SK-N-SH (cell line): ENCODE measurements at regions not wholly inside any gene's neighbourhood (a gene's known extent, or its start where the extent isn't known, plus 50 kb on each side); places are given as distances from the start of the nearest gene placed in this dataset.

ENCODE experiments used
- CTCF ChIA-PET: fragments of 300-600, 350-600 bp; formaldehyde crosslinking; extraction: SDS; loops from one replicate; lab custom pipeline; 2021; lab: Yijun Ruan, JAX
- POLR2A ChIA-PET: fragments of 350-600 bp; sonication (Branson Sonifier 250); formaldehyde crosslinking; extraction: SDS; loops from one replicate; lab custom pipeline; 2020; ENCODE audit warnings: antibody characterized with exemption, inconsistent platforms; lab: Yijun Ruan, JAX
- DNase-seq: peaks from one replicate; pipeline ENCODE4 v3.0.0; 2012
- H2AFZ ChIP-seq: fragments of 200-600 bp; sonication (generic); 2 replicates; pipeline ENCODE4 v1.8.1; 2016; ENCODE audit warnings: antibody characterized with exemption, mild to moderate bottlenecking, low read depth
- H3F3A ChIP-seq: fragments of 200-600 bp; sonication (generic); replicated peaks from 2 replicates; pipeline ENCODE3; 2016; ENCODE audit warnings: antibody characterized with exemption, mild to moderate bottlenecking; ENCODE audit not compliant: insufficient read depth
- H3K27ac ChIP-seq, 2 experiments: fragments of 200-500 bp in 1 of 2; fragments of 200-600 bp in 1 of 2; sonication (Bioruptor generic) in 1 of 2; sonication (generic), shearing (Covaris generic) in 1 of 2; 2 replicates each; pipeline versions ENCODE4 v1.5.1 to v1.6.1; 2014 to 2016; ENCODE audit warnings: low read depth in 2 of 2, inconsistent platforms in 1 of 2, low read length in 1 of 2, mild to moderate bottlenecking in 1 of 2, mixed read lengths in 1 of 2
- H3K27me3 ChIP-seq: fragments of 200-600 bp; sonication (generic), shearing (Covaris generic); 2 replicates; pipeline ENCODE4 v1.6.1; 2016; ENCODE audit warnings: mixed run types; ENCODE audit not compliant: insufficient read depth
- H3K36me3 ChIP-seq, 2 experiments: fragments of 200-500 bp in 1 of 2; fragments of 200-600 bp in 1 of 2; sonication (Bioruptor generic) in 1 of 2; sonication (generic) in 1 of 2; replicated peaks in 1 of 2; 2 replicates each; pipeline versions ENCODE3 to v1.5.1; 2014 to 2016; ENCODE audit warnings: low read length in 1 of 2, mild to moderate bottlenecking in 1 of 2; ENCODE audit not compliant: insufficient read depth in 2 of 2, control insufficient read depth in 1 of 2
- H3K4me1 ChIP-seq, 2 experiments: fragments of 200-500 bp in 1 of 2; fragments of 200-600 bp in 1 of 2; sonication (Bioruptor generic) in 1 of 2; sonication (generic), shearing (Covaris generic) in 1 of 2; 2 replicates each; pipeline versions ENCODE4 v1.5.1 to v1.6.1; 2014 to 2016; ENCODE audit warnings: low read depth in 1 of 2, low read length in 1 of 2, mixed run types in 1 of 2; ENCODE audit not compliant: insufficient read depth in 2 of 2, control insufficient read depth in 1 of 2
- H3K4me2 ChIP-seq: fragments of 200-600 bp; sonication (generic), shearing (Covaris generic); 2 replicates; pipeline ENCODE4 v1.6.1; 2017; ENCODE audit warnings: mixed run types
- H3K4me3 ChIP-seq, 2 experiments: fragments of 200-500 bp in 1 of 2; fragments of 200-600 bp in 1 of 2; sonication (Bioruptor generic) in 1 of 2; sonication (generic), shearing (Covaris generic) in 1 of 2; 2 replicates each; pipeline versions ENCODE4 v1.5.1 to v1.8.1; 2014 to 2016; ENCODE audit warnings: low read depth in 2 of 2, inconsistent platforms in 1 of 2, low read length in 1 of 2, mild to moderate bottlenecking in 1 of 2, mixed read lengths in 1 of 2, moderate library complexity in 1 of 2
- H3K79me2 ChIP-seq: fragments of 200-600 bp; sonication (generic); 2 replicates; pipeline ENCODE4 v1.8.1; 2017; ENCODE audit warnings: mild to moderate bottlenecking; ENCODE audit not compliant: insufficient read depth
- H3K9ac ChIP-seq: fragments of 200-600 bp; sonication (generic); 2 replicates; pipeline ENCODE4 v1.6.1; 2017; ENCODE audit warnings: mixed run types
- H3K9me2 ChIP-seq: fragments of 200-600 bp; sonication (generic); 2 replicates; pipeline ENCODE4 v1.6.1; 2017; ENCODE audit warnings: mixed run types
- H3K9me3 ChIP-seq: fragments of 200-600 bp; sonication (generic); 2 replicates; pipeline ENCODE4 v1.6.1; 2017; ENCODE audit warnings: mixed run types, mild to moderate bottlenecking, moderate library complexity
- H4K20me1 ChIP-seq: fragments of 200-600 bp; sonication (generic); 2 replicates; pipeline ENCODE4 v1.6.1; 2017; ENCODE audit warnings: mild to moderate bottlenecking, mixed run types; ENCODE audit not compliant: insufficient read depth
- EP300 ChIP-seq, 2 experiments: IDR thresholded peaks; 2 replicates each; pipeline versions ENCODE4 v1.4.0 to v1.6.1; 2012; ENCODE audit warnings: borderline replicate concordance in 1 of 2, low read depth in 1 of 2, low read length in 1 of 2
- EZH2phosphoT487 ChIP-seq: fragments of 200-600 bp; sonication (generic); IDR thresholded peaks from 2 replicates; pipeline ENCODE4 v1.6.1; 2017; ENCODE audit warnings: low read depth, mixed run types, mild to moderate bottlenecking, antibody characterized with exemption, moderate library complexity, borderline replicate concordance
- FOSL2 ChIP-seq: IDR thresholded peaks from 2 replicates; pipeline ENCODE4 v1.4.0; 2012; ENCODE audit warnings: low read depth, mild to moderate bottlenecking, moderate library complexity, borderline replicate concordance
- FOXM1 ChIP-seq: IDR thresholded peaks from 2 replicates; pipeline ENCODE4 v1.4.0; 2012; ENCODE audit warnings: low read depth, mild to moderate bottlenecking
- GATA2 ChIP-seq: sonication (generic); formaldehyde crosslinking; IDR thresholded peaks from 2 replicates; pipeline ENCODE4 v1.5.0; 2020; ENCODE audit warnings: mild to moderate bottlenecking, missing genetic modification reagents
- MEF2A ChIP-seq: IDR thresholded peaks from 2 replicates; pipeline ENCODE4 v1.4.0; 2012; ENCODE audit warnings: low read depth, borderline replicate concordance
- NRF1 ChIP-seq: IDR thresholded peaks from 2 replicates; pipeline ENCODE4 v1.6.1; 2012; ENCODE audit warnings: low read depth, mild to moderate bottlenecking, low read length
- RCOR1 ChIP-seq: fragments of 150-350 bp; IDR thresholded peaks from 2 replicates; pipeline ENCODE4 v1.6.1; 2017; ENCODE audit warnings: antibody characterized with exemption, low read length
- RXRA ChIP-seq: IDR thresholded peaks from 2 replicates; pipeline ENCODE4 v1.4.0; 2012; ENCODE audit warnings: low read depth, mild to moderate bottlenecking, borderline replicate concordance
- TAF1 ChIP-seq: IDR thresholded peaks from 2 replicates; pipeline ENCODE4 v1.6.1; 2012; ENCODE audit warnings: low read depth, mild to moderate bottlenecking, low read length, moderate library complexity, borderline replicate concordance
- TEAD4 ChIP-seq: IDR thresholded peaks from 2 replicates; pipeline ENCODE4 v1.4.0; 2012; ENCODE audit warnings: mild to moderate bottlenecking, borderline replicate concordance; ENCODE audit not compliant: insufficient read depth
- WGBS: methylation state at CpG from one replicate; pipeline ENCODE4 v1.1.6; 2017; ENCODE audit warnings: low lambda C conversion rate; 5-methylcytosine and 5-hydroxymethylcytosine counted together
- TF ChIP-seq, protein P1 (sequence below): IDR thresholded peaks from 2 replicates; pipeline ENCODE4; 2012
- TF ChIP-seq, protein P2 (sequence below): IDR thresholded peaks from 2 replicates; pipeline ENCODE4 v1.4.0; 2012; ENCODE audit warnings: low read depth, borderline replicate concordance
- TF ChIP-seq, protein P3 (sequence below): IDR thresholded peaks from 2 replicates; pipeline ENCODE4 v1.4.0; 2012; ENCODE audit warnings: low read depth, borderline replicate concordance

DNA sequence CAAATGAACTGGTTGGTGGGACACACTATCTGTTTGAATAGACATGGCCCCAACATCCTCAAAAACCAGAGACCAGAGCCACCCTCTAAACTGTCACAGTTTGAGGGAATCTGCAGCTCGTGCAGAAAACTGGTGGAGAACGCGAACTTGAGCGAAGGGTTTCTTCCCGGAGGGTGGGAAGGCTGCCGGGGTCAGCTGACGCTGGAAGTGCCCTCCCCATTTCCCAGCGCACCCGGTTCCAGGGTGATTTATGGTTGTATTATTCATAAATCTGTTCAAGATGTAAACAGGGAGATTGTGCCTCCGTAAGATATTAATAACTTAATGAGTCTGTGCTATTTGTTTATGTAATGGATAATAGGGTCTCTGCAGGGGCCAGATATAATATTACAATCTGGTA is 1396.7 kb downstream of the BRD1 start:
- peaks cover 7% of the 10 kb centered on the region; the same call in 1 of the 2 replicates for H3K27me3 ChIP-seq
- no peaks in the 10 kb centered on the region for H3F3A ChIP-seq
- no peak overlapping the region for H3K4me3 ChIP-seq
- no peak overlapping the region for H3K27ac ChIP-seq
- TF ChIP-seq GATA2, result no peak
- no peak for TF ChIP-seq RXRA
- TF ChIP-seq TEAD4, result no peak
- ChIA-PET POLR2A (no interaction called here), CTCF (no interaction called here)
- no peaks in the 10 kb centered on the region for H4K20me1 ChIP-seq
- DNase-seq, result no peak
- H3K9ac ChIP-seq, result no peak overlapping the region
- 39% methylated on average over 7 of the region's 10 CpGs for WGBS
- peaks cover 0 to 2% of the 10 kb centered on the region in 2 experiments; a peak in 1 of 4 replicates for H3K4me1 ChIP-seq
- no peaks in the 10 kb centered on the region for H3K36me3 ChIP-seq
- no peaks in the 10 kb centered on the region for H3K9me3 ChIP-seq
- no peaks in the 10 kb centered on the region for H3K79me2 ChIP-seq
- no peak overlapping the region for H3K4me2 ChIP-seq
- no peak overlapping the region for H2AFZ ChIP-seq
- H3K9me2 ChIP-seq, result no peaks in the 10 kb centered on the region

DNA sequence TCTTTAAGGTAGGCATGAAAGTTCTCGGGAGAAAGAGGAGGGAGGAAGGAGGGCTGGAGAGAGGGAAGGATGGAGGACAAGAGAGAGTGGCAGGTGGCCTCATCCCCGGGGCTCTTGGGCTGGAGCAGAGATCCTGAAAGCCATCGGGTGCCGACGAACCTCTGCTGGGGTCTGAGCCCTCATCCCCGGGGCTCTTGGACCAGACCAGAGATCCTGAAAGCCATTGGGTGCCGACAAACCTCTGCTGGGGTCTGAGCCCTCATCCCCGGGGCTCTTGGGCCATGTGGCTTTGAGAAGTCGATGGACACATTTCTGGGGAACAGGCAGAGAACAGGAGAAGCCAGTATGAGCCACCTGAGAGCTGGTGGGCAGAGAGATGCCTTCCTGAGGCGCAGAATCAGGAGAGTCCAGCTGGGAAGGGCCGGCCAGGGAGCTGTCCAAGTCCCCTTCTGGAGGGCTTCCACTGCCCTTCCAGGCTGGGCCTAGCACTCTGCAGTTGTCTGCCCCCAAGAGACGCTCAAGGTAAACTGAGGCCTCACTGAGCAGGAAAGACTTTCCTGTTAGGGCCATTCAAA is 1398.1 kb downstream of the BRD1 start:
- H3K4me2 ChIP-seq, result no peak overlapping the region

DNA sequence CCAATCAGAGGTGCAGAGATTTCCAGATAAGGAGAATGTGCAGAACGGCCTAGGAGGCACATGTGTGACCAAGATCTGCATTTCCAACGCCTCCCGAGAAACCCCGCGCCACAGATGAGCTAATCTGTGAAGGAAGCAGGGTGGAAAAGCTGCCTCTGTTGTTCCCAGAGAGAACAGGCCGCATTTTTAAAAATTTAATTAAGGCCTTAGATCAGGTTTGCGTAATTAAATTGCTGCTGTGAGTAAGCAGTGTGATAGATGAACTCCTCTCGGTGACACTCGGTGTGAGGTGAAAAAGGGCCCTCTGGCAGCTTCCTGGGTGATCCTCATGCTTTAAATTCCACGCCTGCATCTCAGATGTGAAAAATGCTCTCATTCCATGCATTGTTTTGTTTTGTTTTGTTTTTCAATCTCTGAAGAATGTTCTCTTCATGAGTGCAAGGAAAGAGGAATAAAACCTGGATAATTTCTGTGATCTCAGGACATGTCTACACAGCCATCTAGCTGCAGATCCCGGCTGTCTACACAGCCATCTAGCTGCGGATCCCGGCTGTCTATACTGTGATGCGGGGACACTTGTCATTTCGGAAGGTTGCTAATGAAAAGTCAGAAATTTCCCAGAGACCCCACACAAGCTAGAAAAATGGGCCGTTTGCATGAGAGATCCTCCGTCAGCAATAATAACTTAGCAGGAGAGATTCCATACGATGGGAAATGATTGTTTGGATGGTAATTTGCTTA is 1398.9 kb downstream of the BRD1 start:
- 18% methylated on average over 18 of the region's 18 CpGs for WGBS
- POLR2A ChIA-PET, result no interaction called here
- H2AFZ ChIP-seq, result no peak overlapping the region
- CTCF ChIA-PET, result interaction anchor here (0.6 to 1.5 kb wide), 2 partner anchors 13 to 33 kb away, joined by 3 read pairs; no protein-coding TSS in a partner anchor
- peaks cover 0 to 2% of the 10 kb centered on the region in 2 experiments; a peak in 1 of 4 replicates for H3K4me1 ChIP-seq
- TF ChIP-seq, protein P1, sequence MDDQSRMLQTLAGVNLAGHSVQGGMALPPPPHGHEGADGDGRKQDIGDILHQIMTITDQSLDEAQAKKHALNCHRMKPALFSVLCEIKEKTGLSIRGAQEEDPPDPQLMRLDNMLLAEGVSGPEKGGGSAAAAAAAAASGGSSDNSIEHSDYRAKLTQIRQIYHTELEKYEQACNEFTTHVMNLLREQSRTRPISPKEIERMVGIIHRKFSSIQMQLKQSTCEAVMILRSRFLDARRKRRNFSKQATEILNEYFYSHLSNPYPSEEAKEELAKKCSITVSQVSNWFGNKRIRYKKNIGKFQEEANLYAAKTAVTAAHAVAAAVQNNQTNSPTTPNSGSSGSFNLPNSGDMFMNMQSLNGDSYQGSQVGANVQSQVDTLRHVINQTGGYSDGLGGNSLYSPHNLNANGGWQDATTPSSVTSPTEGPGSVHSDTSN, result no peak
- TF ChIP-seq FOSL2, result no peak
- TF ChIP-seq EP300 (IDR thresholded peaks at IDR 0.05; ENCODE audit: borderline replicate concordance in 1 of 2, low read depth in 1 of 2, low read length in 1 of 2), result no peak
- TF ChIP-seq TAF1, result no peak
- TF ChIP-seq, protein P2, sequence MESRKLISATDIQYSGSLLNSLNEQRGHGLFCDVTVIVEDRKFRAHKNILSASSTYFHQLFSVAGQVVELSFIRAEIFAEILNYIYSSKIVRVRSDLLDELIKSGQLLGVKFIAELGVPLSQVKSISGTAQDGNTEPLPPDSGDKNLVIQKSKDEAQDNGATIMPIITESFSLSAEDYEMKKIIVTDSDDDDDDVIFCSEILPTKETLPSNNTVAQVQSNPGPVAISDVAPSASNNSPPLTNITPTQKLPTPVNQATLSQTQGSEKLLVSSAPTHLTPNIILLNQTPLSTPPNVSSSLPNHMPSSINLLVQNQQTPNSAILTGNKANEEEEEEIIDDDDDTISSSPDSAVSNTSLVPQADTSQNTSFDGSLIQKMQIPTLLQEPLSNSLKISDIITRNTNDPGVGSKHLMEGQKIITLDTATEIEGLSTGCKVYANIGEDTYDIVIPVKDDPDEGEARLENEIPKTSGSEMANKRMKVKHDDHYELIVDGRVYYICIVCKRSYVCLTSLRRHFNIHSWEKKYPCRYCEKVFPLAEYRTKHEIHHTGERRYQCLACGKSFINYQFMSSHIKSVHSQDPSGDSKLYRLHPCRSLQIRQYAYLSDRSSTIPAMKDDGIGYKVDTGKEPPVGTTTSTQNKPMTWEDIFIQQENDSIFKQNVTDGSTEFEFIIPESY, result no peak
- TF ChIP-seq FOXM1, result no peak
- no peak for TF ChIP-seq RXRA
- no peak overlapping the region for H3K9ac ChIP-seq
- no peak overlapping the region for H3K4me3 ChIP-seq
- no peaks in the 10 kb centered on the region for H3K9me2 ChIP-seq
- no peak for DNase-seq
- peaks cover 7% of the 10 kb centered on the region; the same call in 1 of the 2 replicates for H3K27me3 ChIP-seq
- no peaks in the 10 kb centered on the region for H3F3A ChIP-seq
- H3K36me3 ChIP-seq, result no peaks in the 10 kb centered on the region
- H3K79me2 ChIP-seq, result no peaks in the 10 kb centered on the region
- no peaks in the 10 kb centered on the region for H4K20me1 ChIP-seq
- H3K9me3 ChIP-seq, result no peaks in the 10 kb centered on the region
- no peak overlapping the region for H3K4me2 ChIP-seq
- no peak overlapping the region for H3K27ac ChIP-seq

More for the DNA sequence above, 1398.1 kb downstream of the BRD1 start:
- H3K36me3 ChIP-seq, result no peaks in the 10 kb centered on the region
- no peak overlapping the region for H3K9ac ChIP-seq
- no peaks in the 10 kb centered on the region for H3F3A ChIP-seq
- ChIA-PET CTCF (interaction anchor here (1.5 kb wide), 1 partner anchor 33 kb away, joined by 3 read pairs; no protein-coding TSS in a partner anchor), POLR2A (no interaction called here)
- H2AFZ ChIP-seq, result no peak overlapping the region
- no peak overlapping the region for H3K4me3 ChIP-seq
- WGBS, result 14% methylated on average over 5 of the region's 12 CpGs
- H3K79me2 ChIP-seq, result no peaks in the 10 kb centered on the region
- TF ChIP-seq RCOR1 (no peak), NRF1 (no peak), EP300 (IDR thresholded peaks at IDR 0.05; ENCODE audit: borderline replicate concordance in 1 of 2, low read depth in 1 of 2, low read length in 1 of 2) (no peak), EZH2phosphoT487 (no peak), MEF2A (no peak)
- TF ChIP-seq, protein P3, sequence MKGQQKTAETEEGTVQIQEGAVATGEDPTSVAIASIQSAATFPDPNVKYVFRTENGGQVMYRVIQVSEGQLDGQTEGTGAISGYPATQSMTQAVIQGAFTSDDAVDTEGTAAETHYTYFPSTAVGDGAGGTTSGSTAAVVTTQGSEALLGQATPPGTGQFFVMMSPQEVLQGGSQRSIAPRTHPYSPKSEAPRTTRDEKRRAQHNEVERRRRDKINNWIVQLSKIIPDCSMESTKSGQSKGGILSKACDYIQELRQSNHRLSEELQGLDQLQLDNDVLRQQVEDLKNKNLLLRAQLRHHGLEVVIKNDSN, result no peak
- TF ChIP-seq, all 33 proteins: peak for 0
- no peak overlapping the region for H3K27ac ChIP-seq
- H4K20me1 ChIP-seq, result no peaks in the 10 kb centered on the region
- no peaks in the 10 kb centered on the region for H3K9me2 ChIP-seq
- no peak for DNase-seq
- H3K9me3 ChIP-seq, result no peaks in the 10 kb centered on the region
- H3K27me3 ChIP-seq, result peaks cover 7% of the 10 kb centered on the region; the same call in 1 of the 2 replicates
- H3K4me1 ChIP-seq, result peaks cover 0 to 2% of the 10 kb centered on the region in 2 experiments; a peak in 1 of 4 replicates
